NCI-H1417 (cell line): ENCODE measurements at regions not wholly inside any gene's neighbourhood (a gene's known extent, or its start where the extent isn't known, plus 50 kb on each side); places are given as distances from the start of the nearest gene placed in this dataset.

Experiments
- DNase-seq, 3 experiments: peaks; one replicate each; lab custom pipeline; 2025; lab: John Stamatoyannopoulos, UW

GRCh38 chr3:148583793-148584192 is 113.9 kb upstream of the AGTR1 start:
- no peak for DNase-seq

GRCh38 chr3:148584438-148584837 is 113.3 kb upstream of the AGTR1 start:
- DNase-seq = no peak

- no peak for DNase-seq
Measured at GRCh38 chr3:148585671-148586379, 111.9 kb upstream of the AGTR1 start.

- DNase-seq = no peak
Measured at GRCh38 chr3:148588291-148588690, 109.4 kb upstream of the AGTR1 start.

- DNase-seq = no peak
Measured at GRCh38 chr3:148591525-148591924, 106.2 kb upstream of the AGTR1 start.

GRCh38 chr3:148598619-148599018 is 99.1 kb upstream of the AGTR1 start:
- DNase-seq = no peak

GRCh38 chr3:148599481-148599880 is 98.2 kb upstream of the AGTR1 start:
- no peak for DNase-seq

- no peak for DNase-seq
Measured at GRCh38 chr3:148600440-148600839, 97.3 kb upstream of the AGTR1 start.

- peak in 1 of 3 experiments; percentile 58 for DNase-seq
Measured at GRCh38 chr3:148600902-148601765, 96.6 kb upstream of the AGTR1 start.

- DNase-seq = peak in 1 of 3 experiments; percentile 12
Measured at GRCh38 chr3:148601766-148602685, 95.7 kb upstream of the AGTR1 start.

- DNase-seq = no peak
Measured at GRCh38 chr3:148604270-148605085, 93.2 kb upstream of the AGTR1 start.

- no peak for DNase-seq
Measured at GRCh38 chr3:148605521-148605920, 92.2 kb upstream of the AGTR1 start.

GRCh38 chr3:148606979-148607378 is 90.7 kb upstream of the AGTR1 start:
- no peak for DNase-seq

GRCh38 chr3:148607491-148607890 is 90.2 kb upstream of the AGTR1 start:
- DNase-seq = no peak

GRCh38 chr3:148612278-148612677 is 85.4 kb upstream of the AGTR1 start:
- no peak for DNase-seq

GRCh38 chr3:148615382-148615781 is 82.3 kb upstream of the AGTR1 start:
- no peak for DNase-seq

GRCh38 chr3:148625095-148625736 is 72.5 kb upstream of the AGTR1 start:
- peak in 1 of 3 experiments; percentile 25 for DNase-seq

- no peak for DNase-seq
Measured at GRCh38 chr3:148625991-148626390, 71.7 kb upstream of the AGTR1 start.

GRCh38 chr3:148629006-148629405 is 68.7 kb upstream of the AGTR1 start:
- DNase-seq = no peak

- no peak for DNase-seq
Measured at GRCh38 chr3:148631124-148631903, 66.4 kb upstream of the AGTR1 start.
